OCI-LY1 (cell line): ENCODE measurements at regions not wholly inside any gene's neighbourhood (a gene's known extent, or its start where the extent isn't known, plus 50 kb on each side); places are given as distances from the start of the nearest gene placed in this dataset.

ENCODE experiments used
- H2AFZ ChIP-seq: fragments of 200-600 bp; sonication (generic), shearing (Covaris generic); 2 replicates; pipeline ENCODE4 v1.6.0; 2014; ENCODE audit warnings: antibody characterized with exemption, mild to moderate bottlenecking, low read length
- H3F3A ChIP-seq: fragments of 200-600 bp; sonication (generic), shearing (Covaris generic); 2 replicates; pipeline ENCODE4 v1.6.0; 2014; ENCODE audit warnings: mild to moderate bottlenecking, antibody characterized with exemption, low read length, moderate library complexity; ENCODE audit not compliant: insufficient read depth
- H3K27ac ChIP-seq: fragments of 200-600 bp; sonication (generic); 2 replicates; pipeline ENCODE4 v1.5.1; 2014; ENCODE audit warnings: low read length, mixed run types, mild to moderate bottlenecking, low read depth; ENCODE audit not compliant: poor library complexity, severe bottlenecking
- H3K27me3 ChIP-seq: fragments of 200-600 bp; sonication (generic); 2 replicates; pipeline ENCODE4 v1.6.0; 2014; ENCODE audit warnings: antibody characterized with exemption, mild to moderate bottlenecking, low read length, moderate library complexity; ENCODE audit not compliant: insufficient read depth
- H3K36me3 ChIP-seq: fragments of 200-600 bp; sonication (generic); 2 replicates; pipeline ENCODE4 v1.6.1; 2014; ENCODE audit warnings: mild to moderate bottlenecking, antibody characterized with exemption, low read length, moderate library complexity, mixed read lengths; ENCODE audit not compliant: insufficient read depth
- H3K4me1 ChIP-seq: fragments of 200-600 bp; sonication (generic); 2 replicates; pipeline ENCODE4 v1.5.1; 2014; ENCODE audit warnings: mild to moderate bottlenecking, low read length, moderate library complexity; ENCODE audit not compliant: insufficient read depth, severe bottlenecking
- H3K4me2 ChIP-seq: fragments of 200-600 bp; sonication (generic), shearing (Covaris generic); 2 replicates; pipeline ENCODE4 v1.6.1; 2014; ENCODE audit warnings: low read length
- H3K4me3 ChIP-seq: fragments of 200-600 bp; sonication (generic); 2 replicates; pipeline ENCODE4 v1.5.1; 2014; ENCODE audit warnings: low read length, low read depth, mild to moderate bottlenecking, mixed read lengths; ENCODE audit not compliant: poor library complexity, severe bottlenecking
- H3K79me2 ChIP-seq: fragments of 200-600 bp; shearing (Covaris generic); 2 replicates; pipeline ENCODE4 v1.6.1; 2016; ENCODE audit warnings: mixed run types, low read length, mixed read lengths; ENCODE audit not compliant: insufficient read depth
- H3K9ac ChIP-seq: fragments of 200-600 bp; sonication (generic), shearing (Covaris generic); 2 replicates; pipeline ENCODE4 v1.6.1; 2014; ENCODE audit warnings: mild to moderate bottlenecking, low read length, mixed read lengths
- H3K9me2 ChIP-seq: fragments of 200-600 bp; sonication (generic), shearing (Covaris generic); 2 replicates; pipeline ENCODE4 v1.6.1; 2014; ENCODE audit warnings: low read depth, mild to moderate bottlenecking, low read length, mixed read lengths
- H3K9me3 ChIP-seq: fragments of 200-600 bp; shearing (Covaris generic); 2 replicates; pipeline ENCODE4 v1.6.1; 2014; ENCODE audit warnings: low read length, mixed read lengths
- H4K20me1 ChIP-seq: fragments of 200-600 bp; sonication (generic), shearing (Covaris generic); 2 replicates; pipeline ENCODE4 v1.6.0; 2016; ENCODE audit warnings: mild to moderate bottlenecking, low read length; ENCODE audit not compliant: insufficient read depth
- CTCF ChIP-seq: fragments of 200-600 bp; sonication (generic), shearing (Covaris generic); IDR thresholded peaks from 2 replicates; pipeline ENCODE4 v1.5.1; 2017; ENCODE audit warnings: mild to moderate bottlenecking, antibody characterized with exemption, low read length, moderate library complexity, mixed read lengths
- EZH2 ChIP-seq: fragments of 200-600 bp; sonication (generic), shearing (Covaris generic); IDR thresholded peaks from 2 replicates; pipeline ENCODE4 v1.8.0; 2017; ENCODE audit warnings: borderline replicate concordance, mixed run types, mild to moderate bottlenecking, antibody characterized with exemption, low read length, moderate library complexity, mixed read lengths

GRCh38 chr2:71965530-71965929 is 182.1 kb downstream of the CYP26B1 start:
- no peaks in the 10 kb centered on the region for H3K36me3 ChIP-seq
- no peaks in the 10 kb centered on the region for H3K27me3 ChIP-seq
- H2AFZ ChIP-seq = no peak overlapping the region
- no peak overlapping the region for H3K4me3 ChIP-seq
- H3F3A ChIP-seq = no peaks in the 10 kb centered on the region
- H3K9me3 ChIP-seq = no peaks in the 10 kb centered on the region
- H3K9ac ChIP-seq = no peak overlapping the region
- no peak overlapping the region for H3K27ac ChIP-seq
- no peak overlapping the region for H3K4me2 ChIP-seq
- TF ChIP-seq CTCF = no peak
- no peak for TF ChIP-seq EZH2
- no peaks in the 10 kb centered on the region for H3K9me2 ChIP-seq
- no peaks in the 10 kb centered on the region for H3K4me1 ChIP-seq
- H3K79me2 ChIP-seq = no peaks in the 10 kb centered on the region
- H4K20me1 ChIP-seq = no peaks in the 10 kb centered on the region

DNA sequence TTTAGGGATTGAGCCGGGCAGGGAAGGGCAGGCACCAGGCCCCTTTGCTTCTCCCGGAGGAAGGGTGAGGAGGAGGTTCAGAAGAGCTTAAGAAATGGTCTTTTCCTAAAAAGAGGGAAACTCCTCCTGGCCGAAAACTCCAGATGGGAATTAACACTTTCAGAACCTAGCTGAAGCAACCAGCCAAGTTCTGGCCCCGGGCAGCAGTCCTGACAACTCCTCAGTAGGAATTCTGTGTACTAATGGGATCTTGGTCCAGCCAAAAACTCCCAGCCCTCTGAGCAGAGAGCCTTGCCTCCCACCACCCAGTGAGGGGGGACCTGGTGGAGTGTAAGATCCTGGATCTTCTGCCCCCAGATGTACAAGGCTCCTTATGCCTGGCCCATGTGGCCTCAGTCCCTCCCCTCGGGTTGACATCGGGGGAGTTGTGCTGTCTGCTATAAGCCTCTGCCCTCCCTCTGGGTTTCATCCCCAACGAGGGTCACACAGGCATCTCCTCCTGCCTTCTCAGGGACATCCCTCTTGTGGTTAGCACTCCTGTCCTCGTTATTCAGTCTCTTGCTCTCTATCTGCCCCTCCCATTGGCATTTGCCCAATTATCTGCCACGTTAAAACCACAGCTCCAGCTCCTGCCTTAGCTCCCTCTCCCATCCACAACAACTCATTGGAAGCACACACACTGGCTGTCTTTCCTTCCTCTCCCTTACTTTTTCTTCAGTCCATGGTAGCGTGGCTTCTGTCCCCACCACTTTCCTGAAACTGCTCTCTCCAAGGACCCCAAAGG is 184.6 kb downstream of the CYP26B1 start:
- H3K4me1 ChIP-seq = no peaks in the 10 kb centered on the region
- no peak overlapping the region for H3K4me3 ChIP-seq
- no peaks in the 10 kb centered on the region for H3K36me3 ChIP-seq
- no peak overlapping the region for H3K27ac ChIP-seq
- no peaks in the 10 kb centered on the region for H3K27me3 ChIP-seq
- H3K79me2 ChIP-seq = no peaks in the 10 kb centered on the region
- H3K9me3 ChIP-seq = peaks cover 5% of the 10 kb centered on the region; the same call in 1 of the 2 replicates
- H3K9ac ChIP-seq = no peak overlapping the region
- H3F3A ChIP-seq = no peaks in the 10 kb centered on the region
- no peak overlapping the region for H3K4me2 ChIP-seq
- TF ChIP-seq CTCF (no peak), EZH2 (no peak)
- H3K9me2 ChIP-seq = no peaks in the 10 kb centered on the region
- no peak overlapping the region for H2AFZ ChIP-seq
- H4K20me1 ChIP-seq = no peaks in the 10 kb centered on the region

GRCh38 chr2:71962350-71962749 is 185.3 kb downstream of the CYP26B1 start:
- H3K27me3 ChIP-seq = no peaks in the 10 kb centered on the region
- TF ChIP-seq CTCF (no peak), EZH2 (no peak)
- H3K9ac ChIP-seq = no peak overlapping the region
- H4K20me1 ChIP-seq = no peaks in the 10 kb centered on the region
- no peaks in the 10 kb centered on the region for H3K4me1 ChIP-seq
- peaks cover 5% of the 10 kb centered on the region; the same call in 1 of the 2 replicates for H3K9me3 ChIP-seq
- no peaks in the 10 kb centered on the region for H3K9me2 ChIP-seq
- no peak overlapping the region for H3K4me3 ChIP-seq
- no peak overlapping the region for H3K4me2 ChIP-seq
- H3K36me3 ChIP-seq = no peaks in the 10 kb centered on the region
- H2AFZ ChIP-seq = no peak overlapping the region
- H3K79me2 ChIP-seq = no peaks in the 10 kb centered on the region
- no peak overlapping the region for H3K27ac ChIP-seq
- H3F3A ChIP-seq = no peaks in the 10 kb centered on the region
